ENCODE measurements at regions not wholly inside any gene's neighbourhood (a gene's known extent, or its start where the extent isn't known, plus 50 kb on each side); places are given as distances from the start of the nearest gene placed in this dataset.

DNA sequence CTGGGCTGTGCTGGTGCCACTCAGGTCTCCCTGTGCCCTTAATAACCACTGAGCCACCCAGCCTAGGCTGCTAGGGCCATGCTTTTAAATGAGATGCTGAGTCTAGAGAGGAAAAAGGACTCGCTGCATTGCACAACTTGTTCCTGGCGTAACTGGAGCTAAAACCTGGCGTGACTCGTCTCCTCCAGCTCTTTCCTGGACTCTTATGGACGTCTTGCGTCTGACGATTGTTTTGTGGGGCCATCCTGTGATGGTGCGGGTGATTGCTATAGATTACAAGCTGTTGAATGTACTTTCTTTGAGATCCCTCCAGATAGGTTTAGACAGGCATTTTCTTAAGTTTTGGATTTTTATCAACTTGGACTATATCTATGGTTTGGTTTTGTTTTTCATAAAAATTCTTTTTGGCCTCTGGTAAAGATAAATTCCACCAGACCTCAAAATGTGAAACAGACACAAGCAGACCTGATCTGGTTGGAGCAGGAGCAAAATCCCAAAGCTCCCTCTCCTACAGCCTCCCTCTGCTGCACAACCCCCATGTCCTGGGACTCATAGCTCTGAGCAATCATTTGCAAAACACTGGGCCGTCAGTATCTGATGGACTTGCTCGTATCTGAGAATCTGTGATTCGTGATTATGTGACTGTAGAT lies 230.3 kb downstream of the ARHGAP12 start:
- Histone ChIP-seq H3K9me3 (no peaks in the 10 kb centered on the region), H3K36me3 (replicated peaks in 1 of 2; ENCODE audit: insufficient read depth in 1 of 2, low read depth in 2 of 2) (no peaks in the 10 kb centered on the region), H3K4me1 (no peaks in the 10 kb centered on the region), H3K27ac (peak overlapping the region in 3 of 4 donors; percentile 21 to 78 (median 73)), H3K4me3 (no peak overlapping the region), H3K27me3 (no peaks in the 10 kb centered on the region)
- intact Hi-C loops (cut with DNase I), result no loop called here
- DNase-seq (peak in 3 of 4 donors; percentile 27 to 72 (median 39)), ATAC-seq (peak; percentile 27)
- TF ChIP-seq, protein P1, sequence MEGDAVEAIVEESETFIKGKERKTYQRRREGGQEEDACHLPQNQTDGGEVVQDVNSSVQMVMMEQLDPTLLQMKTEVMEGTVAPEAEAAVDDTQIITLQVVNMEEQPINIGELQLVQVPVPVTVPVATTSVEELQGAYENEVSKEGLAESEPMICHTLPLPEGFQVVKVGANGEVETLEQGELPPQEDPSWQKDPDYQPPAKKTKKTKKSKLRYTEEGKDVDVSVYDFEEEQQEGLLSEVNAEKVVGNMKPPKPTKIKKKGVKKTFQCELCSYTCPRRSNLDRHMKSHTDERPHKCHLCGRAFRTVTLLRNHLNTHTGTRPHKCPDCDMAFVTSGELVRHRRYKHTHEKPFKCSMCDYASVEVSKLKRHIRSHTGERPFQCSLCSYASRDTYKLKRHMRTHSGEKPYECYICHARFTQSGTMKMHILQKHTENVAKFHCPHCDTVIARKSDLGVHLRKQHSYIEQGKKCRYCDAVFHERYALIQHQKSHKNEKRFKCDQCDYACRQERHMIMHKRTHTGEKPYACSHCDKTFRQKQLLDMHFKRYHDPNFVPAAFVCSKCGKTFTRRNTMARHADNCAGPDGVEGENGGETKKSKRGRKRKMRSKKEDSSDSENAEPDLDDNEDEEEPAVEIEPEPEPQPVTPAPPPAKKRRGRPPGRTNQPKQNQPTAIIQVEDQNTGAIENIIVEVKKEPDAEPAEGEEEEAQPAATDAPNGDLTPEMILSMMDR (IDR thresholded peaks at IDR 0.05), result no peak
- no peak for TF ChIP-seq POLR2A (IDR thresholded peaks at IDR 0.05)
- WGBS, 2 donors, result 58 to 70% methylated on average over 11 of the region's 11 CpGs

DNA sequence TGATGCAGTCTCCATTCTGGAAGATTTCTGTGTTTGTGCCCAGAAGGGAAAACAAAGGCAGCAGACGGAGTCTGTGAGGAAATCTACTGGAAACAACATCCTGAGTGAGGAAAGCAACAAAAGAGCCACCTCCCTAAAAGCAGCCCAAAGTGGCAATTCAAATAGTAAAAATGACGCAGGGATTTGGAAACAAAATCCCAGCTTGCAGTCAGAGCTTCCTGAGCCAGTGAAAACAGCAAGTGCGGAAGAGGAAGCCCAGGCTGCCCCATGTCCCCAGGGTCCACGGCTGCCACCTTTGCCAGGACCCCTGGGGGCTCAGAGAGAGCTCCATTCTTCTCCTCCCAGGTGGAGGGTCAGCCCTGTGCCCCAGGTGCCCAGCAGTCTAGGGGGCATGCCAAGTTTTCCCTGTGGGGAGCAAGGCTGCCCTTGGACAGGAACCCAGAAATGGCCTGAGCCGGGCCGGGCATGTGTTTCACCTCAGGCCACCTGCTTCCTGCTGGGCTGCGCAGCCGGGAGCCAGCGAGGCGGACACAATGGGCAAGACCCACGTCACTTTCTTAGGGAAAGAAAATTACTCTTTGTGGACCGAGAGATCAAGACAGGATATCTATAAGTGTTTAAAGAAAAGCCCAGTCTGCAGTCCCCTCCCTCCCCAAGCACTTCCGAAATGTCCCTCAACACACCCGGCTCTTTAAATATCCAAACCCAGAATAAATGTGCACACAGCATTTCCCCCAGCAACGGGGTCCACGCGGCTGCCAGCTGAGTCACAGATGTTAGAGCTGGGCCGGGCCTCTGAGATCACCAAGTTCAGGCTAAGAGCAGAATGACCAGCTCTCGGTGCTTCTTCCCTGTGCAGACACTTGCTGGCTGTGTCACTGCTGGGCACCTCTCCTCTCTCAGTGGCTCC lies 231.1 kb downstream of the ARHGAP12 start:
- Histone ChIP-seq H3K4me3 (no peak overlapping the region), H3K4me1 (no peaks in the 10 kb centered on the region), H3K27ac (peak overlapping the region in 3 of 4 donors; percentile 44 to 78 (median 73)), H3K9me3 (no peaks in the 10 kb centered on the region), H3K36me3 (replicated peaks in 1 of 2; ENCODE audit: insufficient read depth in 1 of 2, low read depth in 2 of 2) (no peaks in the 10 kb centered on the region), H3K27me3 (no peaks in the 10 kb centered on the region)
- peak; percentile 26 to 74 (median 48) for DNase-seq
- intact Hi-C loops (cut with DNase I), result no loop called here
- ATAC-seq, result peak; percentile 56
- peak in 2 of 3 donors; percentile 24 to 44 for TF ChIP-seq POLR2A (IDR thresholded peaks at IDR 0.05)
- TF ChIP-seq, protein P1 (IDR thresholded peaks at IDR 0.05), result no peak
- WGBS, 2 donors, result 60 to 65% methylated on average over 16 to 19 of the region's 19 CpGs

- Histone ChIP-seq H3K27me3 (no peaks in the 10 kb centered on the region), H3K36me3 (replicated peaks in 1 of 2; ENCODE audit: insufficient read depth in 1 of 2, low read depth in 2 of 2) (no peaks in the 10 kb centered on the region), H3K9me3 (no peaks in the 10 kb centered on the region), H3K4me3 (no peak overlapping the region), H3K4me1 (no peaks in the 10 kb centered on the region), H3K27ac (no peak overlapping the region)
- ATAC-seq (no peak), DNase-seq (no peak)
- WGBS, 2 donors, result 78 to 90% methylated on average over 13 to 14 of the region's 14 CpGs
- intact Hi-C loops (cut with DNase I), result no loop called here
- TF ChIP-seq, protein P1 (IDR thresholded peaks at IDR 0.05), result no peak
- TF ChIP-seq POLR2A (IDR thresholded peaks at IDR 0.05), result no peak
Observed at GRCh38 chr10:31694929-31695837, 233.4 kb downstream of the ARHGAP12 start.

- intact Hi-C loops (cut with DNase I), result no loop called here
- Histone ChIP-seq H3K4me1 (no peaks in the 10 kb centered on the region), H3K27me3 (no peaks in the 10 kb centered on the region), H3K4me3 (no peak overlapping the region), H3K9me3 (no peaks in the 10 kb centered on the region), H3K27ac (no peak overlapping the region), H3K36me3 (replicated peaks in 1 of 2; ENCODE audit: insufficient read depth in 1 of 2, low read depth in 2 of 2) (no peaks in the 10 kb centered on the region)
- WGBS, 2 donors, result 30 to 32% methylated on average over 6 of the region's 6 CpGs
- no peak for TF ChIP-seq POLR2A (IDR thresholded peaks at IDR 0.05)
- TF ChIP-seq, protein P1 (IDR thresholded peaks at IDR 0.05), result no peak
- DNase-seq (no peak), ATAC-seq (no peak)
Observed at GRCh38 chr10:31694126-31694685, 234.4 kb downstream of the ARHGAP12 start.

Data from body of pancreas (tissue), 4 donors.